ENCODE measurements at regions not wholly inside any gene's neighbourhood (a gene's known extent, or its start where the extent isn't known, plus 50 kb on each side); places are given as distances from the start of the nearest gene placed in this dataset.

DNA sequence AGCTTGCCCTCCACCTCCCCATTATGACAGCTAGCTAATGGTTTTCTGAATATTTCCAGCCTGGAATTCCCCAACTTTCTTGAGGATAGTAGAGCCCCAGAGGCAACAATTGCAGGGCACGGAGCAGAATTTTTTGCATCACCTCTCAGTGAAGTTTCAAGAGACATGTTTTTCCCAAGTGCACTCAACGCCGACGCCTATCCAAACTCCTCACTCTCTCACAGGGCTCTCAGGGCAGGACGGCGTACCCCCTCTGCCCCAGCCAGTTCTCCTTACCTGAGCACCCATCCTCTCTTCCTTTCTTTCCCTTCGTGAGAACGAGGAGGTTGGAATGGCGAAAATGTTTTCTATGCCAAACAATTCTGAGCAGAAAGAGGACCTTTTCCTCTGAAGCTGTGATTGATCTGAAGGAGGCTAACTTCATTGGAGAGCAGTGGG lies 83.1 kb upstream of the FOXQ1 start:
- Histone ChIP-seq H3K9me3 (no peaks in the 10 kb centered on the region), H3K27me3 (no peaks in the 10 kb centered on the region), H3K27ac (no peak overlapping the region), H3K4me3 (no peak overlapping the region), H3K4me1 (ENCODE audit: insufficient read depth) (no peaks in the 10 kb centered on the region), H3K36me3 (no peaks in the 10 kb centered on the region)
- TF ChIP-seq CTCF (IDR thresholded peaks at IDR 0.05), result no peak
- TF ChIP-seq EP300 (IDR thresholded peaks at IDR 0.05), result no peak
- no peak for TF ChIP-seq POLR2A (IDR thresholded peaks at IDR 0.05)
- 81 to 88% (median 85%) methylated on average over 9 of the region's 9 CpGs for WGBS, 3 donors
- DNase-seq, result no peak
- intact Hi-C loops (cut with DNase I), result no loop called here

GRCh38 chr6:1227935-1228753 lies 83.8 kb upstream of the FOXQ1 start:
- Histone ChIP-seq H3K27me3 (no peaks in the 10 kb centered on the region), H3K4me1 (ENCODE audit: insufficient read depth) (no peaks in the 10 kb centered on the region), H3K4me3 (no peak overlapping the region), H3K27ac (no peak overlapping the region), H3K36me3 (no peaks in the 10 kb centered on the region), H3K9me3 (no peaks in the 10 kb centered on the region)
- intact Hi-C loops (cut with DNase I), result no loop called here
- 76 to 80% (median 76%) methylated on average over 16 of the region's 16 CpGs for WGBS, 3 donors
- no peak for DNase-seq
- TF ChIP-seq CTCF (IDR thresholded peaks at IDR 0.05) (no peak), POLR2A (IDR thresholded peaks at IDR 0.05) (no peak), EP300 (IDR thresholded peaks at IDR 0.05) (no peak)

GRCh38 chr6:1227600-1227934 lies 84.3 kb upstream of the FOXQ1 start:
- intact Hi-C loops (cut with DNase I), result no loop called here
- no peak for TF ChIP-seq POLR2A (IDR thresholded peaks at IDR 0.05)
- no peak for TF ChIP-seq CTCF (IDR thresholded peaks at IDR 0.05)
- TF ChIP-seq EP300 (IDR thresholded peaks at IDR 0.05), result no peak
- H3K4me3 ChIP-seq, result no peak overlapping the region
- H3K9me3 ChIP-seq, result no peaks in the 10 kb centered on the region
- no peaks in the 10 kb centered on the region for H3K4me1 ChIP-seq (ENCODE audit: insufficient read depth)
- no peaks in the 10 kb centered on the region for H3K27me3 ChIP-seq
- H3K27ac ChIP-seq, result no peak overlapping the region
- 80 to 90% (median 86%) methylated on average over 3 of the region's 3 CpGs for WGBS, 3 donors
- DNase-seq, result no peak
- H3K36me3 ChIP-seq, result no peaks in the 10 kb centered on the region

GRCh38 chr6:1226277-1227099 lies 85.4 kb upstream of the FOXQ1 start:
- WGBS, 3 donors, result 43 to 51% (median 51%) methylated on average over 18 of the region's 18 CpGs
- Histone ChIP-seq H3K4me1 (ENCODE audit: insufficient read depth) (no peaks in the 10 kb centered on the region), H3K9me3 (no peaks in the 10 kb centered on the region), H3K36me3 (no peaks in the 10 kb centered on the region), H3K27me3 (no peaks in the 10 kb centered on the region), H3K27ac (no peak overlapping the region), H3K4me3 (no peak overlapping the region)
- DNase-seq, result no peak
- TF ChIP-seq CTCF (IDR thresholded peaks at IDR 0.05) (no peak), POLR2A (IDR thresholded peaks at IDR 0.05) (no peak), EP300 (IDR thresholded peaks at IDR 0.05) (no peak)
- intact Hi-C loops (cut with DNase I), result no loop called here

All from ovary (tissue), 7 donors.